GM19240 (cell line): ENCODE measurements at regions not wholly inside any gene's neighbourhood (a gene's known extent, or its start where the extent isn't known, plus 50 kb on each side); places are given as distances from the start of the nearest gene placed in this dataset.
"Not testable (repeated sequence)": the region's sequence is repeated elsewhere in the genome, so short reads cannot be mapped to it uniquely, and the experiment has no call there.

Experiments
- DNase-seq: peaks from one replicate; pipeline ENCODE4 v3.0.0; 2011; ENCODE audit warnings: low spot score; ENCODE audit not compliant: insufficient read length

- not testable (repeated sequence) for DNase-seq
These were observed 102.8 kb upstream of the KCNMA1 start for GRCh38 chr10:77740396-77740795.

GRCh38 chr10:77738496-77739158, 101.0 kb upstream of the KCNMA1 start:
- no peak for DNase-seq

- no peak for DNase-seq
These were observed 100.0 kb upstream of the KCNMA1 start for GRCh38 chr10:77737608-77738007.

- DNase-seq: not testable (repeated sequence)
These were observed 97.5 kb upstream of the KCNMA1 start for GRCh38 chr10:77735136-77735535.

- DNase-seq: no peak
These were observed 94.8 kb upstream of the KCNMA1 start for GRCh38 chr10:77732213-77733003.

GRCh38 chr10:77727481-77727880, 89.9 kb upstream of the KCNMA1 start:
- DNase-seq: no peak

GRCh38 chr10:77726732-77727131, 89.1 kb upstream of the KCNMA1 start:
- DNase-seq: no peak

- DNase-seq: no peak
These were observed 88.7 kb upstream of the KCNMA1 start for GRCh38 chr10:77726301-77726700.

- DNase-seq: no peak
These were observed 87.2 kb upstream of the KCNMA1 start for GRCh38 chr10:77724820-77725219.

GRCh38 chr10:77723376-77723775, 85.8 kb upstream of the KCNMA1 start:
- no peak for DNase-seq

GRCh38 chr10:77722956-77723355, 85.3 kb upstream of the KCNMA1 start:
- not testable (repeated sequence) for DNase-seq

- DNase-seq: no peak
These were observed 84.2 kb upstream of the KCNMA1 start for GRCh38 chr10:77721815-77722214.

- DNase-seq: no peak
These were observed 81.3 kb upstream of the KCNMA1 start for GRCh38 chr10:77718957-77719356.

- not testable (repeated sequence) for DNase-seq
These were observed 80.7 kb upstream of the KCNMA1 start for GRCh38 chr10:77718312-77718711.

GRCh38 chr10:77717336-77717735, 79.7 kb upstream of the KCNMA1 start:
- no peak for DNase-seq

GRCh38 chr10:77716458-77717317, 79.1 kb upstream of the KCNMA1 start:
- DNase-seq: no peak

GRCh38 chr10:77715536-77715935, 77.9 kb upstream of the KCNMA1 start:
- no peak for DNase-seq

GRCh38 chr10:77715088-77715487, 77.5 kb upstream of the KCNMA1 start:
- DNase-seq: no peak

- no peak for DNase-seq
These were observed 76.1 kb upstream of the KCNMA1 start for GRCh38 chr10:77713521-77714280.

GRCh38 chr10:77712207-77712606, 74.6 kb upstream of the KCNMA1 start:
- DNase-seq: no peak

GRCh38 chr10:77711683-77712049, 74.1 kb upstream of the KCNMA1 start:
- DNase-seq: no peak
